ENCODE measurements at regions not wholly inside any gene's neighbourhood (a gene's known extent, or its start where the extent isn't known, plus 50 kb on each side); places are given as distances from the start of the nearest gene placed in this dataset.
"Not testable (repeated sequence)": the region's sequence is repeated elsewhere in the genome, so short reads cannot be mapped to it uniquely, and the experiment has no call there.

DNA sequence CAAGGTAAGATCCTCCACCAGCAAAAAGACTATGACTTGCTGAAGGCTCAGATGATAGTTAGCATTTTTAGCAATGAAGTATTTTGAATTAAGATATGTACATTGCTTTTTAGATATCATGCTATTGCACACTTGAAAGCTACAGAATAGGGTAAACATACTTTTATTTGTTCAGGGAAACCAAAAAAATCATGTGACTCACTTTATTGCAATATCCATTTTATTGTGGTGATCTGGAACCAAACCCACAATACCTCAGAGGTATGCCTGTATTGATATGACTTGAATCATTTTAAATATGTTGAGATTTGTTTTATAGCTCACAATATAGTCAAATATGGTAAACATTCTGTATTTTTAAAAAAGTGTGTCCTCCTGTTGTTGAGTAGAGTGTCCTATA, 96.1 kb downstream of the DIO3 start:
- Histone ChIP-seq H3K9me3 (no peaks in the 10 kb centered on the region), H3K36me3 (replicated peaks) (no peaks in the 10 kb centered on the region), H3K4me1 (no peaks in the 10 kb centered on the region), H3K27me3 (ENCODE audit: low read depth) (peaks cover 28% of the 10 kb centered on the region), H3K4me3 (no peak overlapping the region)
- no peak for DNase-seq (ENCODE audit: low spot score in 2 of 2)
- in situ Hi-C loops (cut with MboI; ENCODE audit: low sequenced_read_pairs) = no loop called here

DNA sequence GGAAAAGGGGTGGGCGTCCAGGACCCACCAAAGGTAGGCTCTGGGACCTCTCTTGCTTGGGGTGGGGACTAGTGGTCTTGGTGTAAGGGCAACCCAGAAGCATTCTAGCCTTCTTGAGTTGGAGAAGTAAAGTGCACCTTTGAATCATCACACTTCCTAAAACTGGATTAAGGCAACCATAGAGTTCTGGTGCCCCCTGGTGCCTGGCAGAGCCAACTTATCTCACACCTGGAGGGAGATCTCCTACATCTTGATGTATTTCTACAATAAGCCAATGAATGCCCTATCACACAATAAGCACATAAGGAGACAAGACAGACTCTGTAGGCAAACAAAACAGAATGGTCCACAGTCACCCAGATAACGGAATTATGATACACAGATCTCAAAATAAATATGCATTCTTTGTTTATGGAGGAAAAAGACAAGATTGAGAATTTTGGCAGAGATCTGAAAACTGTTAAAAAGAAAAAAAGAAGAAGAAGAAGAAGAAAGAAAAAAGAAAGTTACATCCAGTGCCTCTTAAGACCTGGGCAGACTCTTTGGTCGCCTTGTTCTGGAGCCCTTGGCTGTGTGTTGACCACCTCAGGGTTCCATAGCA, 95.9 kb upstream of the PPP2R5C start:
- no peaks in the 10 kb centered on the region for H3K4me1 ChIP-seq
- H3K9me3 ChIP-seq = no peaks in the 10 kb centered on the region
- peaks cover 6% of the 10 kb centered on the region for H3K27me3 ChIP-seq (ENCODE audit: low read depth)
- in situ Hi-C loops (cut with MboI; ENCODE audit: low sequenced_read_pairs) = no loop called here
- DNase-seq (ENCODE audit: low spot score in 2 of 2) = peak in 1 of 2 experiments; percentile 42
- no peaks in the 10 kb centered on the region for H3K36me3 ChIP-seq (replicated peaks)
- no peak overlapping the region for H3K4me3 ChIP-seq

DNA sequence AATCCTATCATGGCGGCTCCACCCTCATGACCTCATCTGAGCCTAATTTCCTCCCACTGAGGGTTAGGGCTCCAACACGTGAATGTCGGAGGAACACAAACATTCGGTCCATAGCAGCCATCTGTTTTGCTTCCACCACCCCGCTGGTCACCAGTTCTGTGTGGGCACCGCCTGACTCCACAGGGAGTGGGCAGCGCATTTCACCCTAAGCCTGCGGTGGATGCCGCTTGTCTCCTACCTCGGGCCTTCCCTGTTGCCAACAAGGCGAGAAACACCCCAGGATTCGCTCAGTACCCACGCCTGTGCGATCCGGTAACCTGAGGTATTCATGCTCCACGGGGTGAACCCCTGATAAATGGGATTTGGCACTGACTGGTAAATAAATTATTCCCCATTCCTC, 95.2 kb upstream of the PPP2R5C start:
- H3K36me3 ChIP-seq (replicated peaks) = no peaks in the 10 kb centered on the region
- in situ Hi-C loops (cut with MboI; ENCODE audit: low sequenced_read_pairs) = no loop called here
- no peak overlapping the region for H3K4me3 ChIP-seq
- no peaks in the 10 kb centered on the region for H3K9me3 ChIP-seq
- H3K4me1 ChIP-seq = no peaks in the 10 kb centered on the region
- peaks cover 6% of the 10 kb centered on the region for H3K27me3 ChIP-seq (ENCODE audit: low read depth)
- no peak for DNase-seq (ENCODE audit: low spot score in 2 of 2)

DNA sequence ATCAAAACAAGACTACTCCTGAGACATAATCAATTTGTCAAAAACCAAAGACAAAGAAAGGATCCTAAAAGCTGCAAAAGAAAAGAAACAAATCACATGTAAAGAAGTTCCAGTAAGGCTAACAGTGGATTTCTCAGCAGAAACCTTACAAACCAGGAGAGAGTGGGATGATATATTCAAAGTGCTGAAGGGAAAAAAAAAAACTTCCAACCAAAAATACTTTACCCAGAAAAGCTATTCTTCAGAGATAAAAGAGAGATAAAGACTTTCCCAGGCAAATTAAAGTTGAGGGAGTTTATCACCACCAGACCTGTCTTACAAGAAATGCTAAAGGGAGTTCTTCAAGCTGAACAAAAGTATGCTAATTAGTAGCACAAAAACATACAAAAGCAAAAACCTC, 91.9 kb upstream of the PPP2R5C start:
- in situ Hi-C loops (cut with MboI; ENCODE audit: low sequenced_read_pairs) = no loop called here
- H3K9me3 ChIP-seq = no peaks in the 10 kb centered on the region
- H3K27me3 ChIP-seq (ENCODE audit: low read depth) = peaks cover 6% of the 10 kb centered on the region; the same call in 1 of the 2 replicates
- no peaks in the 10 kb centered on the region for H3K36me3 ChIP-seq (replicated peaks)
- no peak for DNase-seq (ENCODE audit: low spot score in 2 of 2)
- no peaks in the 10 kb centered on the region for H3K4me1 ChIP-seq
- no peak overlapping the region for H3K4me3 ChIP-seq

DNA sequence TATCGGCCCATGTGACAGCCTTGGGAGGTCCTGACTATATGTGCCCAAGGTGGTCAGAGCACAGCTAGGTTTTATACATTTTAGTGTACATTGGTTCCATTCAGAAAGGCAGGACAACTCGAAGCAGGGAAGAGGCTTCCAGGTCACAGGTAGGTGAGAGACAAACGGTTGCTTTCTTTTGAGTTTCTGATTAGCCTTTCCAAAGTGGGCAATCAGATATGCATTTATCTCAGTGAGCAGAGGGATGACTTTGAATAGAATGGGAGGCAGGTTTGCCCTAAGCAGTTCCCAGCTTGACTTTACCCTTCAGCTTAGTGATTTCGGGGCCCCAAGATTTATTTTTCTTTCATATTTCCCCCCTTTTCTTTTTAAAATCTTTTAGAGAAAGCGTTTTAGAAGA, 87.6 kb upstream of the PPP2R5C start:
- Histone ChIP-seq H3K4me1 (no peaks in the 10 kb centered on the region), H3K27me3 (ENCODE audit: low read depth) (peaks cover 3% of the 10 kb centered on the region; the same call in 1 of the 2 replicates), H3K9me3 (no peaks in the 10 kb centered on the region), H3K36me3 (replicated peaks) (no peaks in the 10 kb centered on the region), H3K4me3 (no peak overlapping the region)
- DNase-seq (ENCODE audit: low spot score in 2 of 2) = no peak
- in situ Hi-C loops (cut with MboI; ENCODE audit: low sequenced_read_pairs) = no loop called here

DNA sequence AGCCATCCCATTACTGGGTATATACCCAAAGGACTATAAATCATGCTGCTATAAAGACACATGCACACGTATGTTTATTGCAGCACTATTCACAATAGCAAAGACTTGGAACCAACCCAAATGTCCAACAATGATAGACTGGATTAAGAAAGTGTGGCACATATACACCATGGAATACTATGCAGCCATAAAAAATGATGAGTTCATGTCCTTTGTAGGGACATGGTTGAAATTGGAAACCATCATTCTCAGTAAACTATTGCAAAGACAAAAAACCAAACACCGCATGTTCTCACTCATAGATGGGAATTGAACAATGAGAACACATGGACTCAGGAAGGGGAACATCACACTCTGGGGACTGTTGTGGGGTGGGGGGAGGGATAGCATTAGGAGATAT, 85.7 kb upstream of the PPP2R5C start:
- DNase-seq (ENCODE audit: low spot score in 2 of 2); H3K36me3 ChIP-seq (replicated peaks); H3K27me3 ChIP-seq (ENCODE audit: low read depth); in situ Hi-C loops (cut with MboI; ENCODE audit: low sequenced_read_pairs); H3K4me3 ChIP-seq; H3K4me1 ChIP-seq; H3K9me3 ChIP-seq: not testable (repeated sequence)

DNA sequence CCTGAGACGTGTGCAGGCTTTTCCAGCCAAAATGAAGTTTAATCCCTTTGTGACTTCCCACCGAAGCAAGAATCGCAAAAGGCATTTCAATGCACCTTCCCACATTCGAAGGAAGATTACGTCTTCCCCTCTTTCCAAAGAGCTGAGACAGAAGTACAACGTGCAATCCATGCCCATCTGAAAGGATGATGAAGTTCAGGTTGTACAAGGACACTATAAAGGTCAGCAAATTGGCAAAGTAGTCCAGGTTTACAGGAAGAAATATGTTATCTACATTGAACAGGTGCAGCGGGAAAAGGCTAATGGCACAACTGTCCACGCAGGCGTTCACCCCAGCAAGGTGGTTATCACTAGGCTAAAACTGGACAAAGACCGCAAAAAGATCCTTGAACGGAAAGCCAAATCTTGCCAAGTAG, 83.6 kb upstream of the PPP2R5C start:
- H3K4me1 ChIP-seq; in situ Hi-C loops (cut with MboI; ENCODE audit: low sequenced_read_pairs); DNase-seq (ENCODE audit: low spot score in 2 of 2); H3K9me3 ChIP-seq; H3K36me3 ChIP-seq (replicated peaks); H3K27me3 ChIP-seq (ENCODE audit: low read depth); H3K4me3 ChIP-seq: not testable (repeated sequence)

DNA sequence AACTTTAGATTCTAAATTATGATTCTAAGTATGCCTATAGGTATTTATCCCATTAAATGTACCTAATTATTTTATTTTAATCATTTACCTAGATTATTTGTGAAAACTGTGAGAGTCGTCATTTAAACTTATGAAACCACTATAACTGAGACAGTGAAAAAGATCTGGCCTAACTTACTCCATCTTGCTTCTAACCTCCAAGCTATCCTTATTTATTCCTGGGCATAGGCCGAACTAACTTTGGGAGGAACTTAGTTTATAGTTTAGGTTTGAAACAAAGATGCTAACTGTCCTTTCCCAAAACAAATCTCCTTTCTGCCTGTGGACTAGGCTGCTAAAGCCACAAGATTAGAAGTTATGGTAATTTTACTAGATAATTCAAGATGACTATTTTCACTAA, 79.7 kb upstream of the PPP2R5C start:
- H3K4me3 ChIP-seq = no peak overlapping the region
- no peaks in the 10 kb centered on the region for H3K9me3 ChIP-seq
- no peaks in the 10 kb centered on the region for H3K4me1 ChIP-seq
- in situ Hi-C loops (cut with MboI; ENCODE audit: low sequenced_read_pairs) = no loop called here
- H3K36me3 ChIP-seq (replicated peaks) = no peaks in the 10 kb centered on the region
- no peak for DNase-seq (ENCODE audit: low spot score in 2 of 2)
- H3K27me3 ChIP-seq (ENCODE audit: low read depth) = peaks cover 14% of the 10 kb centered on the region

DNA sequence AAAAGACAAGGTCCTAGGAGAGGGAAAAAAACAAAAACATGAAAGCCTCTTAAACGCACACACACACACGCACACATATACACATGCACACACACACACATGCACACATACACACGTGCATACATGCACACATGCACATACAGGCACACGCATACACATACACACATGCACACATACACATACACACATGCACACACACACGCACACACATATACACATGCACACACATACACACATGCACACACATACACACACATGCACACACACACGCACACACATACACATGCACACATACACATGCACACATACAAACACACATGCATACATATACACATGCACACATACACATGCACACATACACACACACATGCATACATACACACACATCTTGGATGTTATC, 78.1 kb upstream of the PPP2R5C start:
- DNase-seq (ENCODE audit: low spot score in 2 of 2) = no peak
- Histone ChIP-seq H3K36me3 (replicated peaks) (no peaks in the 10 kb centered on the region), H3K4me3 (no peak overlapping the region), H3K9me3 (no peaks in the 10 kb centered on the region), H3K4me1 (no peaks in the 10 kb centered on the region), H3K27me3 (ENCODE audit: low read depth) (peaks cover 15% of the 10 kb centered on the region)
- in situ Hi-C loops (cut with MboI; ENCODE audit: low sequenced_read_pairs) = no loop called here

DNA sequence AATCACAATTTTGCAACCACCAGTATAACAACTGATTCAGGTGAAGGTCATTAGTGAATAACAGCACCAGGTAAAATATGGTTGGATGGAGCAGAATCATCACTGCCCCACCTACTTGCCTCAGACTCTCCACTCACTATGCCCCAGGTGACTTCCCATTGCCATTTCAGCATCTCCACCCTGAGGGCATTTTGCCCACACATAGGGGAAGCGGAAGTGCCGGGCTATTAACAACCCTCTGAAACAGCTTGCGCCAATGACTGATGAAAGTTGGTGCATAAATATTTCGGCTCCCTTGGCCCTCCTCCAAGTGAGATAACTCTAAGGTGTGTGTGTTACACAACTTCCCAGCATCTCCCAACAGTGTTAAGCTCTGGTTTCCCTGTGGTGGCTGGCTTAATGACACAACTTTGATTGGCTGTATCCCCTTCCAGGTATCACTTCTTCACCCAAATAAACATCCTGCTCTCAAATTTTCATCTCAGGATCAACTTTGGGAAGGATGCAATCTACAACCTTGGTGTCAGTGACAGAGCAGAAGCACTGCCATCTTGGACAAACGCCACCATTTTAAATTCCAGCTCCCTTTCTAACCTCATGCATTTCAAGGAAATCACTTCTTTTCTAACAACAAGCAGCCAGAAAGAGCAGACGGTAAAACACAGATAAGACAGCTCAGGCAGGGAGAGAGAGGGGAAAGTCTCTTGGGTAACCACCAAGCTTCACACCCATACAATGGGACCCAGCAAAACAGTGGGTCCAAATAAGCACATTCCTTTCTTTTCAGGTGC, 73.6 kb upstream of the PPP2R5C start:
- in situ Hi-C loops (cut with MboI; ENCODE audit: low sequenced_read_pairs) = no loop called here
- Histone ChIP-seq H3K4me3 (no peak overlapping the region), H3K9me3 (no peaks in the 10 kb centered on the region), H3K27me3 (ENCODE audit: low read depth) (peaks cover 14% of the 10 kb centered on the region), H3K4me1 (no peaks in the 10 kb centered on the region), H3K36me3 (replicated peaks) (no peaks in the 10 kb centered on the region)
- no peak for DNase-seq (ENCODE audit: low spot score in 2 of 2)

DNA sequence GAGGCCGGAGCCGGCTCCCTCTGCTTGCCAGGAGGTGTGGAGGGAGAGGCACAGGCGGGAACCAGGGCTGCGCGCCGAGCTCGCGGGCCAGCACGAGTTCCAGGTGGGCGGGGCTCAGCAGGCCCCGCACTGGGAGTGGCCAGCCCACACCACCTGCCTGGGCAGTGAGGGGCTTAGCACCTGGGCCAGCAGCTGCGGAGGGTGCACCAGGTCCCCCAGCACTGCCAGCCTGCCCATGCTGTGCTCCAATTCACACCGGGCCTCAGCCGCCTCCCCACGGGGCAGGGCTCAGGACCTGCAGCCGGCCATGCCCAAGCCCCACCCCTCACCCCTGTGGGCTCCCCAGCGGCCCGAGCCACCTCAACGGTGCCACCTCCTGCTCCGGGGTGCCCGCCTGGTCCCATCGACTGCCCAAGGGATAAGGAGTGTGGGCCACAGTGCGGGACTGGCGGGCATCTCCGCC, 72.4 kb upstream of the PPP2R5C start:
- peaks cover 14% of the 10 kb centered on the region for H3K27me3 ChIP-seq (ENCODE audit: low read depth)
- H3K9me3 ChIP-seq = no peaks in the 10 kb centered on the region
- in situ Hi-C loops (cut with MboI; ENCODE audit: low sequenced_read_pairs) = no loop called here
- no peaks in the 10 kb centered on the region for H3K4me1 ChIP-seq
- no peak for DNase-seq (ENCODE audit: low spot score in 2 of 2)
- no peaks in the 10 kb centered on the region for H3K36me3 ChIP-seq (replicated peaks)
- no peak overlapping the region for H3K4me3 ChIP-seq

DNA sequence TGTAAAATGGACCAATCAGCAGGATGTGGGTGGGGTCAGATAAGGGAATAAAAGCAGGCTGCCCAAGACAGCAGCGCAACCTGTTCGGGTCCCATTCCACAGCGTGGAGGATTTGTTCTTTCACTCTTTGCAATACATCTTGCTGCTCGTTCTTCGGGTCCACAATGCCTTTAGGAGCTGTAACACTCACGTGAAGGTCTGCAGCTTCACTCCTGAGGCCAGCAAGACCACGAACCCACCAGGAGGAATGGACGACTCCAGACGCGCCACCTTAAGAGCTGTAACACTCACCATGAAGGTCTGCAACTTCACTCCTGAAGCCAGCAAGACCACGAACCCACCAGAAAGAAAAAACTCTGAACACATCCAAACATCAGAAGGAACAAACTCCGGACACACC, 71.5 kb upstream of the PPP2R5C start:
- DNase-seq (ENCODE audit: low spot score in 2 of 2); H3K36me3 ChIP-seq (replicated peaks); H3K4me3 ChIP-seq; in situ Hi-C loops (cut with MboI; ENCODE audit: low sequenced_read_pairs); H3K9me3 ChIP-seq; H3K4me1 ChIP-seq: not testable (repeated sequence)
- peaks cover 14% of the 10 kb centered on the region for H3K27me3 ChIP-seq (ENCODE audit: low read depth)

DNA sequence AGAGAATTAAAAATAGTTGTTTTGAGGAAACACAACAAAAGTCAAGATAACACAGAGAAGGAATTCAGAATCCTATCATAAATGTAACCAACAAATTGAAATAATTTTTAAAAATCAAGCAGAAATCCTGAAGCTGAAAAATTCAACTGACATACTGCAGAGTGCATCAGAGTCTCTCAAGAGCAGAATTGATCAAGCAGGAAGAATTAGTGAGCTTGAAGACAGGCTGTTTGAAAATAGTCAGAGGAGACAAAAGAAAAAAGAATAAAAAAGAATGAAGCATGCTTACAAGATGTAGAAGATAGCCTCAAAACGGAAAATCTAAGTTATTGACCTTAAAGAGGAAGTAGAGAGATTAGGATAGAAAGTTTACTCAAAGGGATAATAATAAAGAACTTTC, 65.8 kb upstream of the PPP2R5C start:
- DNase-seq (ENCODE audit: low spot score in 2 of 2) = no peak
- Histone ChIP-seq H3K4me3 (no peak overlapping the region), H3K36me3 (replicated peaks) (no peaks in the 10 kb centered on the region), H3K27me3 (ENCODE audit: low read depth) (no peaks in the 10 kb centered on the region), H3K9me3 (no peaks in the 10 kb centered on the region), H3K4me1 (no peaks in the 10 kb centered on the region)
- in situ Hi-C loops (cut with MboI; ENCODE audit: low sequenced_read_pairs) = no loop called here

DNA sequence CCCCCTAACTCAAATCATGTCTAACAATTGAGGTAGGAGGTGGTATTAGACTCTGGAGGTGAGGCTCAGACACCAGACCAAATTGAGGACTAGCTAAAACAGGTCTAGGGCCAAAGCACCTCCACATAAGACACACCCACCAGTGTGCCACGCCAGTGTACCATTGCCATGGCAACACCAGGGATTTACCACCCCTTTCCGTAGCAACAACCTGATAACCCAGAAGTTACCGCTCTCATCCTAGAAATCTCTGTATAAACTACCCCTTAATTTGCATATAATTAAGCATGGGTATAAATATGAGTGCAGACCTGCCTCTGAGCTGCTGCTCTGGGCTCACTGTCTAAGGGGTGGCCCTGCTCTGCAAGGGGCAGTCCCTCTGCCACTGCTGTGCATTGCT, 57.4 kb upstream of the PPP2R5C start:
- Histone ChIP-seq H3K4me3 (no peak overlapping the region), H3K9me3 (no peaks in the 10 kb centered on the region), H3K4me1 (peaks cover 3% of the 10 kb centered on the region), H3K36me3 (replicated peaks) (no peaks in the 10 kb centered on the region), H3K27me3 (ENCODE audit: low read depth) (0 out of 2 replicates have a peak, but pooled peaks cover 2% of the 10 kb centered on the region)
- no peak for DNase-seq (ENCODE audit: low spot score in 2 of 2)
- in situ Hi-C loops (cut with MboI; ENCODE audit: low sequenced_read_pairs) = no loop called here
